Activated gamma-delta T cell (primary cell): ENCODE measurements at regions not wholly inside any gene's neighbourhood (a gene's known extent, or its start where the extent isn't known, plus 50 kb on each side); places are given as distances from the start of the nearest gene placed in this dataset.

Experiments
- DNase-seq: peaks from one replicate; lab custom pipeline; 2025; lab: John Stamatoyannopoulos, UW

DNA sequence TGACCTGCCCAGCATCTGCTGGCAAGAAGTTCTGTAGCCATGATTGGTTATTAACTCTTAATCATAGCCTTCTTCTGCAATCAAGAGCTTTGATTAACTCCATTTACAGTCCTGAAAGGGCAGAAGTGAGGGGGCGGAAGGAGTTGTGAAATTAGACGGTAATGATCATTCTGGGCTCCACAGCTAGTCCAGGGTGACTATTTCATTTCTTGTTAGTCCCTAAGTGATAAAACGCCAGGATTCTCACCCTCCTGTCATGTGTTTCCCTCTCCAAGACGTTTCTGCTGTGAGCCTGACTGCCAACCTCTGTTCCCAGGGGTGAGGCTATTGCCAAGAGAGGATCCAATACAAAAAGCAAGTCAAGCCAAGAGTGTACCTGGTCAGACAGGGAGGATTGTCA is 155.9 kb upstream of the IPO5 start:
- DNase-seq, result no peak

DNA sequence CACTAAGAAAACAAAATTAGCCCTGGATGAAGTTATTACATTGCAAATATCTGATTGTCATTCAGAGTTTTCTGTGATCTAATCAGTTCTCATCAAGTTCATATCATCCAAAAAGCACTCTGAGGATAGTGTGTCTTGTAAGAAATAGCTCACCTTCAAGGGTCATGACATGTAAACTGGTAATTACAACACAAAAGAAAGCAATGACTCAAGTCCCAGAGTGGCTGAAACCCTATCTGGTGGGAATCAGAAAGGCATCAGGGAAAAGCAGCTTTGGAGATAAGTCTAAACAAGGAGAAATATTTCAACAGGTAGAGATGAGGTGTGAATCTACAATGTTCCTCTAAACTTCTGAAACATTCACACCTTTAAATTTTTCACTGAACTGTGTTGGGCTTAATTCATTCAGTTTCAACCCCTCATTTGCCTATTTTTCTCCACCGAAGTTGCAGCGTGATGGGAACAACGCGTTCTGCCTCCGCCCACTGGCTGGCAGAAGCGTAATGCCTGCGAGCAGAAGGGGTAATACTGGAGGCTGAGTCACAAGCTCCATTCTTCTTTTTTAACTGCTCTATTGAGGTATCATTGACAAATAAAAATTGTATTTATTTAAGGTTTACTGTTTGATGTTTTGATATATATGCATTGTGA is 155.2 kb upstream of the IPO5 start:
- no peak for DNase-seq

DNA sequence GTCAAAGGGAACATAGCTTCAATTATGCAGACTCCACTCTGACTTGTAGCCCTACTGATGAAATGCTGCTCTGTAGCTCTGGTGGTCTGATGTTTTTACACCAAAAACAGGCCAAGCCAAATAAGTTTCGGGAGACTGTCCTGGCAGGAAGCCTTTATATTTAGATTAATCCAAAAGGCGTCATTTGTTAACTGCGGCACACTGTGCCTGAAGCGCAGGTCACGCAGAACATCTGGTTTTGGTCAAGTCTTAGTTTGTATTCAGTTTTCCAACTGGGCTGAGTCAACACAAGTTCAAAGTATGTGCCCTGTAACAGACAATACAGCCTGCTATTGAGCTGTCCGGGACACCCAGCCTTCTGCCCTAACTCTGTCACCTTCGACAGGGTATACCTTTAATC is 154.6 kb upstream of the IPO5 start:
- no peak for DNase-seq

DNA sequence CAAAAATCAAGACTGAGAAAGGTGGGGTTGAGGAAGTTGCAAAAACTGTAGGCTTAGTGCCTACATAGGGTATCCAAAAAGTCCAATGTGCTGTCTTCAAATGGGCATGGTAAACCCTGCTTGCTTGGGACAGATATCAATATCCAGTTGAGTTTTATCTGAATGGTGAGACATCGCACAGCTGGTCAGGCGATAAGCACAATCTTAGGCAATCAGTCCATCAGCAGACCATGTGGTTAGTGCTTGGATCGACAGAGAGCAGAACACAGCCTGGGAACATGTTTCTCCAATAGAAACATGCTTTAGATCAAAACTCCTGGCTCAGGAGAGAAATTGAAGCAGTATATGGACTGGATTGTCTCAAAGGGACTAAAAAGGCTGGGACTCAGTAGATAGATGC is 151.3 kb upstream of the IPO5 start:
- no peak for DNase-seq

DNA sequence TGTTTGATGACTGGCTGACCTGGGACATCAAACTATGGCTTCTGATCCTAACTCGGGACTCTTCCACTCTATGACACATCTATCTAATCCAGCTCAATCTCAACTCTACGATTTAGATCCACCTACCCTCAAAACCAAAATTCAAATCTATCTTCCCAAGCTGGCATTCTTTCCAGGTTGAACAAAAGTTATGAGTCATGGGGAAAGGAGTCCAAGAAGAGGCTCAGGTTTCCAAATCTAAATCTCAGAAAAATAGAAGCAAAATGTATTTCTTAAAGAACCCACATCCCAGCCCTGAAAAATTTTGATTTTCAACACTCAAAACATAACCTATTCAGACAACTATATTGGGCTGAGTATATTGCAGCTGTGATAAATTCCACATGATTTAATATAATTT is 143.9 kb upstream of the IPO5 start:
- DNase-seq, result no peak

DNA sequence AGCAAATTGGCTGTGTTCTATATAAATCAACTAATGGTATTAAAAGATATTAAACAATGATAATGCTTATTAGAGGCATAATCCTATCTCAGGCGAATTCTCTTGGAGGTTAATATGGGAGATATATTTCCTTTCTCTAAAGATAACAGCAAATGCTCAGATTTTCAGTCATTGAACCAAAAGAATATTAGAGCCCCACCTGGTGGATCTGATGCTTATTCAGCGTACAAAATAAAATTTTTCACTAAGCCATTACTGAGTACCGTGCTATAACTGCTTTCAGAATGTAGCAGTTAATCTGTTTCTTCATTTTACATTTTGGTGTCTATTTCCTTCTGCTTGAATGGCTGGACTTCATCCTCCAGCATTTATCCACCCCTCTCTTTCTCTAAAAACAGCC is 143.3 kb upstream of the IPO5 start:
- DNase-seq, result no peak

DNA sequence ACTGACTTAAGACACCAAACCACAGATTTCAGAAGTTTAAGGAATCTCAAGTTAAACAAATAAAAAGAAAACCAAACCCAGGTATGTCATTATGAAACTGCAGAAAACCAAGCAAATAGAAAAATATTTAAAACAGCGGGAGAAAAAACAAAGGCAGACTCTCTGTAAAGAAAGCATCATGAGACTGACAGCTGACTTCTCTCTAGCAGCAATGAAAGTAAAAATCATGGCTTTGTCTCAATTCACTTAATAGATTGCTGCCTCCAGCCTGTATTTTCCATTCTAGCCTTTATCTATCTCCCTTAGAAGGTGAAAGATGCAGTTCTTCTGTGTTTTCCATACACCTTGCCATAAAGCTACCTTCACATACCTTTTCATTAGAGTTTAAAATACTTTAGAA is 131.1 kb upstream of the IPO5 start:
- no peak for DNase-seq

DNA sequence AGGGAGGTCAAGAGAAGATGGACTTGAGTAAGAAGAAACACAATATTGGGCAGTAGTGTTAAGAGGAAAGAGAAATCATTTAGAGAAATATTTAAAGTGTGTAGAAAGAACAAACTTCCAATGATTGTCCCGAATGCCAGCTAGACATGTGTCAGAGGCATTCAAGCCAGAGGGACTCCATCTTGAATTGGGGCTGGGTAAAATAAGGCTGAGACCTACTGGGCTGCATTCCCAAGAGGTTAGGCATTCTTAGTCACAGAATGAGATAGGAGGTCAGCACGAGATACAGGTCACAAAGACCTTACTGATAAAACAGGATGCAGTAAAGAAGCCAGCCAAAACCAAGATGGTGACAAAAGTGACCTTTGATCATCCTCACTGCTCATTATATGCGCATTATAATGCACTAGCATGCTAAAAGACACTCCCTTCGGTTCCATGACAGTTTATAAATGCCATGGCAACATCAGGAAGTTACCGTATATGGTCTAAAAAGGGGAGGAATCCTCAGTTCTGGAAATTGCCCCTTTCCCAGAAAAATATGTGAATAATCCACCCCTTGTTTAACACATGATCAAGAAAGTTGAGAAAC is 127.0 kb upstream of the IPO5 start:
- DNase-seq, result no peak

DNA sequence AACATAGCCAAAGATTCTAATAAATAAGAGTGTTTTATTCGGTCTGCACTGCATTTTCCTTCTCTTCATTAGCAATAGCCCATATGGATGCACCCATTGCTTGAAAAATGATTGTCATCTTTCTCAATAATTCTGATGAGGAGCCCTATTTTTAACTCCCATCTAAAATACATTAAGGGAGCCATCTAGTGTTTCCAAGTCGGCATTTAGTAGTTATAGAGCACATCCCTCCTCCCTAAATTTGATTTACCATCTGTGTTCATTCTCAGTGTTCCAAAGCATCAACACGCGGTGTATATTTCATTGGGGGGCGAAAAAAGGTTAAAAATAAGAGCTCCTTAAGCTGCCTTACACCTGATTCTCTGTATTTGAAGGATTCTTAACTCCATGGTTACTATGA is 119.2 kb upstream of the IPO5 start:
- DNase-seq, result no peak

DNA sequence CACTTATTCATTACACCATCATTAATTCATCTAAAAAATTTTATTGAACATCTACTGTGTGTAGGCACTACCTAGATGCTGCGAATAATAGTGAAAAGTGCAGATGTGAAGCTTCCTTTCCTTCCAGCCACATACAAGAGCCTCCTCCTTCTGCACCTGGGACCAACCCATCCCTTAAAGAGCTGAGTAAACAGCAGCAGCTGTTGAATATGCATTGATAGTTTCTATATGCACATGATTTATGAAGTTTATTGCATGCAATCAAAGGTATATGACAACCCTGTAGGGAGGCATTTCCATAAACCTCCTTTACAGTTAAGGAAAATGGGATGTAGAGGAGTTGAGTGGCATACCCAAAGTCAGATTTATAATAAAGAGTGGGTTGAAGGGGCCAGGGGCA is 110.3 kb upstream of the IPO5 start:
- no peak for DNase-seq

DNA sequence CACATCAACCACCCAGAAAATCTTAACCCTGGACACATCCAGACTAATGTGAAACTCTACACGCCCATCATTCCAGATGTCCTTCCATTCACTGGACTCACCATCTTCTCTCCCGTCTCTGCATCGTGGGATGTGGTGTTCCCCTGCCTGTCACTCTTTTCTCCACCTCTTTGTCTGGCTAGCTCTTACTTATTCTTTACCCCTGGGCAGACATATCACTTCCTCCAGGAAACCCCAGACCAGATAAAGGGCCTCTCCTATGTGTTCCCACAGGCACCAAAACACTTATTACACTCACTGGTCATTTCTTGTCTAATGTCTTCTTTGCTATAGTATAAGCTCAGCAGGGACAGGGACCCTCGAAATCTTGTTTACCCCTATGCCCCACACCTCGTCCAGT is 109.3 kb upstream of the IPO5 start:
- no peak for DNase-seq

DNA sequence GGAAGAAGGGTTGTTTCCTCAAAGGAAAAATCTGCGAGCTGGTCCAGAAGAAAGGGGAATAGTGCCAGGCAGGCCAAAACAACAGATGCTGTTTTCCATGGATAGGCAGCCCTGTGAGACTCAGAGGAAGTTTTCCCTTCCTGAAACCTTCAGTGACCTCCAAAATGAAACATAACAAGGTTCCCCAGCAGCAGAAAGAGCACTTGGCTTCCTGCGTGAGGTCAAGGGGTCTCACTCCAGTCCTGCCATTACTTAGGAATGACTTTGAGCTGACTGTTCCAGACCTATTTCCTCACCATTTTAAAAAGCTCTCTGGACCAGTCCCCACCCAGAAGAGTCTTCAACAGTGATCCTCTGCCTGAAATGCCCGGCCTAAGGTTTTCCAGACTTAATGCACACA is 104.6 kb upstream of the IPO5 start:
- no peak for DNase-seq

DNA sequence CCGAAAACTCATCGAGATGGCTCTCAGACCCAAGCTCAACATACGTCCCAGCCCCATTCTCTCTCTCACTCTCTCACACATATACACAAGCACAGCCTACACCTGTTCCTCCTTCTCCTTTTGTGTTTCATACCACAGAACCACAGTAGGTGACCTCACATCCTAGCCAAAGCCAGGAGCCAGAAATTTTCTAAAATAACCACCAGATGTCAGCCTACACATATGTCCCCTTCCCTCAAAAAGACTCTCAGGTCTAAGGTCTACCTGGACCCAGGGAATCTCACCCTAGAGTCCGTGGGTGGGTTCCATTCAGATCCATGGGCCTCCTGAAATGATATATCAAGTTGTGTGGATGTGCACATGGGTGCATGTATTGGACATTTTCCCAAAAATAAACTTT is 104.2 kb upstream of the IPO5 start:
- DNase-seq, result no peak

DNA sequence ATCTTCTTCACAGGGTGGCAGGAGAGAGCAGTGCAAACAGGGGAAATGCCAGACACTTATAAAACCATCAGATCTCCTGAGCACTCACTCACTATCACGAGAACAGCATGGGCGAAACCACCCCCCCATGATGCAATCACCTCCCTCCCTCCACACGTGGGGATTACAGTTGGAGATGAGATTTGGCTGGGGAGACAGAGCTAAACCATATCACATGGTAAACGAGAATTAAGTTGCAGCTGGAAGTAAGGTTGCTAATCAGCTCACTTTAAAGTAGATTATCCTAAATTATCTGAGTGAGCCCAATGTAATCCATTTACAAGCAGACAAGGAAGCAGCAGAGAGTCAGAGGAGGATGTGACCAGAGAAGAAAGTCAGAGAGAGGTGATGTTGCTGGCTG is 102.2 kb upstream of the IPO5 start:
- no peak for DNase-seq

DNA sequence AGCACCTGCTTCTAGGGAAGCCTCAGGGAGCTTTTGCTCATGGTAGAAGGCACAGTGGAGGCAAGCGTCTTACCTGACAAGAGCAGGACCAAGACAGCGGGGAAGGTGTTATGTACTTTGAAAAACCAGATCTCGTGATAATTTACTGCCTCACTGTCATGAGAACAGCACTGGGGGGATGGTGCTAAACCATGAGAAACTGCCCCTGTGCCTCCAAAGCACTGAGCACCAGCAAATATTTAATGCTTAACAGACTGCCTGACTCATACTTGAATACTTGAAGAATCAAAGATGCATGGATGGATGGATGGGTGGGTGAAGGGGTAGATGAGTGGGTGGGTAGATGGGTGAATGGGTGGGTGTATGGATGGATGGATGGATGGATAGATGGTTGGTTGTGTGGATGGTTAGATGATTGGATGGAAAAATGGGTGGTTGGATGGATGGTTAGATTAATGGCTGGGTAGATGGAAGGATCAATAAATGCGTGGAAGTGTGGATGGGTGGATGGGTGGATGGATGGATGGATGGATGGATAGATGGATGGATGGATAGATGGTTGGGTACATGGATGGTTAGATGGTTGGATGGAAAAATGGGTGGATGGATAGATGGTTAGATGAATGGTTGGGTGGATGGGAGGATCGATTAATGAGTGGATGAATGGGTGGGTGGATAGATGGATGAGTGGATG is 101.1 kb upstream of the IPO5 start:
- no peak for DNase-seq

DNA sequence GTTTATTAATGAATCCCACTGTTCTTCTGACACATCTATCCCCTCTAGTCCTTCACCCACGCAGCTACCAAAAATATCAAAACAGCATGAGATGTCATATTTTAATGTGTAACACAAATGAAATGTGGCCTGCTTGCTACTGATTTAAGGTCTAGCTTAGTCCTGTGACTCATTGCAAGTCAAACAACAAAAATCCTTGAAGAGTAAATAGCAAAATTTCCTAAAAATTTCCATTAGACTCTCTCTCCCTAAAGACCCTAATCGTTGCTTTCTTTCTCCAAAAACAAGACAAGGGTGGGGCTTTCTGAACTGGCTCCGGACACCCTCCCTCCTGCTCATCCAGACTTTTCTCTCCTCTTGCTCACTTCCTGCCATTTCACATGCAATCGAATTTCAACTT is 99.9 kb upstream of the IPO5 start:
- no peak for DNase-seq

DNA sequence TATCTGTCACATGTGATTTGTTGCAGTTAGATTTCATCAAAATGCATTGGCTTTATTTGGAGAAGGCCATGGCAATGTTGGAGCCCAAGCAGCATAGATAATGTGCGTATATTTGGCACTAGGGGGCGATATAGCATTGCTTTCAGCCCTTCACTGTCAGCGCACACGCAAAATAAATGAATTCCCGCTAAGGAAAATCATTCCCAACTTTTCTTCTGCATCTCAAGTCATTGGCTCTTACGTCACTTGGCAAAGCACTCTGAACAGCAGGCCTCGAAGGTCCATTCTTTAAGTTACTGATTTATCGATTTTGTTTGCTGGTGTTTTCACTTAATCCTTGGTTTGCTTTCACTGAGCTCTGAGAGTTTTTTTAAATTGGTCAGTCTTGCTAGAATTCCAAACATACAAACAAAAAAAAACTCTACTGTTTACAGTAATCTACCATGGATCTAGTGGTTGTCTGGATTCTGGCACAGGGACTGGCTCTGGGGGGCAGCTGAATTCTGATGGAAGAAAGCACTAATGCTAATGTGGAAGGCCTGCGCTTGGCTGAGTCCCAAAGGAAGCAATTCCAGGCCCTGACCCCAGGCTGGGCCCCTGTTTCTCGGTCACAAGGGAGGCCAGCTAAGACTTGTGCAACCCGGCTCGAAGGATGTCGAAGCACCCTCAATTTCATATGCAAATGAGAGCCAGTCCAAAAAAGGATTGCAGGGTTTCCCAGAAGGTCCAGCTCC is 97.7 kb upstream of the IPO5 start:
- DNase-seq, result no peak

DNA sequence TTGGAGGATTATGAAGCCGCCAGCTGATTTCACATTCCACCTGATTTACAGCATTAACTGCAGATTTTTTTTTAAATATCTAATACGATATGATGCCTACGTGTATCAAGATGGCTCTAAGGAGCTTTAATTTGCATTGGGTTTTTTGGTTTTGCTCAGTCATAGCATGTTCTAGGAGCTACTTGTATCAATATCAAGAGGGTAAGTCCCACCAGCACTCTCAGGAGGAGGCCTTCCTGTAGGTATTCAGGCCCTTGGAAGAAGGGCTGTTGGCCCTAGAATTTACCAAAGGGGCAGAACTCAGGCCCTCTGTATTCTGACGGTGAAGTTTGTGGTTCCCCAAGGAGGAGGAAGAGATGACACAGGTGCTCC is 97.2 kb upstream of the IPO5 start:
- DNase-seq, result no peak

DNA sequence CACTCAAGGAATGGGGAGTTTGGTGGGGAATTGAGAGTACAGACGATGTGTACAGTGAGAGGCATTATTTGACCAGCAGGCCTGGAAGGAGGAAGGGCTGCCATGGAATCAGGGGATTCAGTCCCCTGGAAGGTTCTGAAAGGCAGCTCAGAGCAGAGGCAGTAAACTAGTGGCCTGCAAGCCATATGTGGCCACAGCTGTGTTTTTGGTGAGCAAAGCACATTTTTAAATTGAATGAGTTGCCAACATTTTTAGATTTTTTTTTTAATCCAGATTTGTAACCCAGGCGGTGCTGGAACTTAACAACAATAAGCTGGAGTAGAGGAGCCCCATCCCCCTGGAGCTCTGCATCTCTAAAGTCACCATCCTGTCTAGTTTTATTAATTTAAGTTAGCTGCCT is 95.3 kb upstream of the IPO5 start:
- no peak for DNase-seq

DNA sequence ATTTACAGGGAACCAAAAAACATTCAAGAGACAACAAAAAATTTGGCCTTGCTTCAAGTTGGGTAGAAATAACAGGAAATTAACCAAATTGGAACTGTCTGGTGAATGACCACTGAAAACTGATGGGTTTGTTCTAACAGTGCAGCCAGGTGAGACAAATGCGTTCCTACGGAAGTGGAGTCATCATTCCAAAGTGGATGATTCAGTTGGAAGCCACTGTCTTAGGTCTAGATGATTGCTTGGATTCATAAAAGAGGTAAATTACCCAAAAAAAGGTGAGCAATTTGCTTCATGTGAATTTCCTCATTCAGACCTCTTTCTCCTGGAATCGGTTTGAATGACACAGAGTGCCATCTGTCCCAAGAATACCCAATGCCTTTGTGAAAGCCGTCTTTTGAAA is 87.1 kb upstream of the IPO5 start:
- no peak for DNase-seq

DNA sequence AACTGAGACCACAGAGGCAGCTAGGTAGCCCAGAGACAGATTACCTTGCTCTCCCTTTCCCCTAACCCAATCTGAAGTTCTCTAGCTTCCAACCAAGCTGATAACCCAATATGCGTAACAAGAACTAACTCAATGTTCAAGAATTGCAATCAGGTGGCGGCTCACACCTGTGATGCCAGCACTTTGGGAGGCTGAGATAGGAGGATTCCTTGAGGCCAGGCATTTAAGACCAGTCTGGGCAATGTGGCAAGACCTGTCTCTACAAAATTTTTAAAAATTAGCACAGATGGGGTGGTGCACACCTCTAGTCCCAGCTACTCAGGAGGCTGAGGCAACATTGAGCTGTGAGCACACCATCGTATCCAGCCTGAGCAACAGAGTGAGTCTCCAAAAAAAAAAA is 86.7 kb upstream of the IPO5 start:
- DNase-seq, result no peak

DNA sequence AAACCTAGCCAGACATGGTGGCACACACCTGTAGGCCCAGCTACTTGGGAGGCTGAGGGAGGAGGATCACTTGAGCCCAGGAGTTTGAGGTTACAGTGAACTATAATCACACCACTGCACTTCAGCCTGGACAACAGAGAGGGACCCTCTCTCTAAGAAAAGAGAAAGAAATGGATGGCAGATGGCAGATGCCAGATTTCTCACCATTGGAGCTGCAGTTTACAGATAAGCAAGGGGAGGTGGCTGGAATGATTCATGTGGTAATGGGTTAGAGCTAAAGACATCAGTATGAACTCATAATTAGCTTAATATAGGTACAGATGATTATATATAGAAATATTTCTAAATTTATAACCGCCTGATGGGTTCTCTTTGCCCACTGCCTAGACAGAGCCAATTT is 80.1 kb upstream of the IPO5 start:
- no peak for DNase-seq

DNA sequence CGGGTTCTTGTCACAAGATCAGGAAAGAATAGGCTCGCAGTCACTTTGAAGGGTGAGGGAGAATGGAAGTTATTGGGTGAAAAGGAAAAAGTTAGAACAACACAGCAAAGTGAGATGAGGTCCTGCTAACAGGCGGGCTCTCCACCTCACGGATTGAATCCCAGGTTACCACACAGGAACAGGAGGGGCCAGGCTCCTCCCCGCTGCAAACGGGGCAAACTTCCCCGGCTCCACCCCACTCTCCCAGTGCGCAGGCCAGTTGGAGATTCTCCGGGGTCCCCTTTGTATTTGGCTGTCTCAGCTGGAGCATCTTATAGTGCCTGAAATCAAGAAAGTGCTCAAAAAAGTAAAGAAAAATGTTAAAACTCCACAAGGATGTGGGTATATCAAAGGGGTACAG is 78.3 kb upstream of the IPO5 start:
- DNase-seq, result no peak
